IMR-90 (cell line): ENCODE measurements at regions not wholly inside any gene's neighbourhood (a gene's known extent, or its start where the extent isn't known, plus 50 kb on each side); places are given as distances from the start of the nearest gene placed in this dataset.

ENCODE experiments used
- ATAC-seq: fragments of 200-7000 bp; cut with Tn5 transposase; 2 replicates; pipeline ENCODE4 v1.9.1; 2020; ENCODE audit warnings: low read depth, mild to moderate bottlenecking, moderate library complexity
- BruUV-seq: library from RNA; stranded (reverse); fragments of 400-500 nt; replicated peaks from 2 replicates; lab custom pipeline; 2021; lab: Mats Ljungman, UMichigan
- CTCF ChIA-PET: fragments of 300-600 bp; formaldehyde crosslinking; extraction: SDS; loops from one replicate; lab custom pipeline; 2021; ENCODE audit warnings: antibody characterized with exemption; lab: Yijun Ruan, JAX
- POLR2A ChIA-PET: fragments of 300-600 bp; sonication (Branson Sonifier 250); formaldehyde crosslinking; loops from one replicate; lab custom pipeline; 2022; ENCODE audit warnings: antibody characterized with exemption; ENCODE audit not compliant: unreplicated experiment; lab: Charles Lee
- DNase-seq: peaks from one replicate; pipeline ENCODE4 v3.0.0; 2013
- H2AFZ ChIP-seq: replicated peaks from 2 replicates; pipeline ENCODE3; 2013; ENCODE audit warnings: low read length, mild to moderate bottlenecking; ENCODE audit not compliant: poor library complexity
- H2AK5ac ChIP-seq: 2 replicates; pipeline ENCODE4 v1.6.1; 2013; ENCODE audit warnings: low read depth, low read length, inconsistent platforms
- H2AK9ac ChIP-seq: replicated peaks from 2 replicates; pipeline ENCODE3; 2013; ENCODE audit warnings: mild to moderate bottlenecking, low read depth, low read length, moderate library complexity; ENCODE audit not compliant: poor library complexity
- H2BK120ac ChIP-seq: 2 replicates; pipeline ENCODE4 v1.6.1; 2013; ENCODE audit warnings: low read depth, low read length, inconsistent platforms
- H2BK15ac ChIP-seq: 3 replicates; pipeline ENCODE4 v1.6.1; 2013; ENCODE audit warnings: low read depth, low read length, inconsistent platforms
- H2BK20ac ChIP-seq: 2 replicates; pipeline ENCODE4 v1.6.1; 2013; ENCODE audit warnings: low read depth, mild to moderate bottlenecking, inconsistent platforms, low read length, moderate library complexity
- H2BK5ac ChIP-seq: 2 replicates; pipeline ENCODE4 v1.6.1; 2013; ENCODE audit warnings: mild to moderate bottlenecking, low read depth, low read length, inconsistent platforms; ENCODE audit not compliant: poor library complexity, severe bottlenecking
- H3K14ac ChIP-seq: replicated peaks from 2 replicates; pipeline ENCODE4 v1.6.1; 2013; ENCODE audit warnings: low read depth, low read length, inconsistent platforms
- H3K18ac ChIP-seq: 2 replicates; pipeline ENCODE4 v1.6.1; 2013; ENCODE audit warnings: low read depth, low read length, control low read depth
- H3K23ac ChIP-seq: 2 replicates; pipeline ENCODE4 v1.6.1; 2013; ENCODE audit warnings: low read depth, low read length, inconsistent platforms
- H3K27ac ChIP-seq: 2 replicates; pipeline ENCODE4 v1.5.1; 2013; ENCODE audit warnings: mild to moderate bottlenecking, control low read depth, low read length; ENCODE audit not compliant: insufficient read depth
- H3K27me3 ChIP-seq: 2 replicates; pipeline ENCODE4 v1.6.1; 2013; ENCODE audit warnings: low read length; ENCODE audit not compliant: control insufficient read depth, insufficient read depth
- H3K36me3 ChIP-seq: 2 replicates; pipeline ENCODE4 v1.6.1; 2013; ENCODE audit warnings: low read length, mixed read lengths; ENCODE audit not compliant: control insufficient read depth, insufficient read depth
- H3K4ac ChIP-seq: 2 replicates; pipeline ENCODE4 v1.6.1; 2013; ENCODE audit warnings: low read depth, low read length, inconsistent platforms
- H3K4me1 ChIP-seq: 2 replicates; pipeline ENCODE4 v1.6.1; 2013; ENCODE audit warnings: low read length, mixed read lengths; ENCODE audit not compliant: control insufficient read depth, insufficient read depth
- H3K4me2 ChIP-seq: 2 replicates; pipeline ENCODE4 v1.6.1; 2013; ENCODE audit warnings: low read depth, mild to moderate bottlenecking, control low read depth, low read length, moderate library complexity
- H3K4me3 ChIP-seq: 2 replicates; pipeline ENCODE4 v1.5.1; 2013; ENCODE audit warnings: low read depth, mild to moderate bottlenecking, control low read depth, low read length, moderate library complexity; ENCODE audit not compliant: insufficient read depth
- H3K56ac ChIP-seq: 2 replicates; pipeline ENCODE4 v1.6.1; 2013; ENCODE audit warnings: low read length, inconsistent platforms; ENCODE audit not compliant: insufficient read depth; ENCODE audit errors: extremely low read depth
- H3K79me1 ChIP-seq, 2 experiments: 2 replicates each; pipeline ENCODE4 v1.6.1; 2013; ENCODE audit warnings: low read length in 2 of 2, inconsistent platforms in 1 of 2, low read depth in 1 of 2
- H3K9ac ChIP-seq: 2 replicates; pipeline ENCODE4 v1.6.1; 2013; ENCODE audit warnings: low read depth, low read length, control low read depth
- H3K9me1 ChIP-seq: 2 replicates; pipeline ENCODE4 v1.6.1; 2013; ENCODE audit warnings: low read length, inconsistent platforms; ENCODE audit not compliant: insufficient read depth
- H3K9me3 ChIP-seq: 2 replicates; pipeline ENCODE4 v1.6.1; 2013; ENCODE audit warnings: low read length; ENCODE audit not compliant: control insufficient read depth, insufficient read depth
- H4K20me1 ChIP-seq: 2 replicates; pipeline ENCODE4 v1.6.1; 2013; ENCODE audit warnings: low read length, inconsistent platforms; ENCODE audit not compliant: insufficient read depth
- H4K5ac ChIP-seq: 2 replicates; pipeline ENCODE4 v1.6.1; 2013; ENCODE audit warnings: mild to moderate bottlenecking, low read depth, low read length, control low read depth
- H4K8ac ChIP-seq, 2 experiments: 2 replicates each; pipeline ENCODE4 v1.6.1; 2013; ENCODE audit warnings: low read depth in 2 of 2, low read length in 2 of 2, control low read depth in 1 of 2, inconsistent platforms in 1 of 2
- H4K91ac ChIP-seq: 2 replicates; pipeline ENCODE4 v1.6.1; 2013; ENCODE audit warnings: low read depth, low read length, inconsistent platforms; ENCODE audit not compliant: insufficient read depth
- BHLHE40 ChIP-seq: fragments of 150-350 bp; IDR thresholded peaks from 2 replicates; pipeline ENCODE4 v1.6.1; 2016; ENCODE audit warnings: mild to moderate bottlenecking, low read depth, low read length
- CEBPB ChIP-seq: IDR thresholded peaks from 2 replicates; pipeline ENCODE4 v1.6.1; 2012; ENCODE audit warnings: low read depth, low read length, improper control_type of control experiment
- CHD1 ChIP-seq: IDR thresholded peaks from 2 replicates; pipeline ENCODE4 v1.6.1; 2012; ENCODE audit warnings: low read depth, low read length, improper control_type of control experiment
- CTCF ChIP-seq: conservative IDR thresholded peaks from 2 replicates; pipeline ENCODE4 v1.5.1; 2012; ENCODE audit warnings: mild to moderate bottlenecking, low read depth, low read length, improper control_type of control experiment
- ELK1 ChIP-seq: fragments of 150-350 bp; IDR thresholded peaks from 2 replicates; pipeline ENCODE4 v1.6.1; 2016; ENCODE audit warnings: low read depth, mild to moderate bottlenecking, low read length, moderate library complexity, borderline replicate concordance
- FOS ChIP-seq: fragments of 150-350 bp; IDR thresholded peaks from 2 replicates; pipeline ENCODE4 v1.6.1; 2016; ENCODE audit warnings: low read depth, low read length
- MAFK ChIP-seq: IDR thresholded peaks from 2 replicates; pipeline ENCODE4 v1.6.1; 2012; ENCODE audit warnings: low read depth, low read length, improper control_type of control experiment
- MAZ ChIP-seq: IDR thresholded peaks from 2 replicates; pipeline ENCODE4 v1.6.1; 2012; ENCODE audit warnings: low read depth, mild to moderate bottlenecking, low read length, improper control_type of control experiment, moderate library complexity, borderline replicate concordance
- MXI1 ChIP-seq: IDR thresholded peaks from 2 replicates; pipeline ENCODE4 v1.6.1; 2012; ENCODE audit warnings: low read depth, mild to moderate bottlenecking, low read length, moderate library complexity, borderline replicate concordance
- NFE2L2 ChIP-seq: fragments of 150-350 bp; IDR thresholded peaks from 2 replicates; pipeline ENCODE4 v1.6.1; 2016; ENCODE audit warnings: low read depth, mild to moderate bottlenecking, low read length
- POLR2A ChIP-seq: IDR thresholded peaks from 2 replicates; pipeline ENCODE4 v1.6.1; 2012; ENCODE audit warnings: mild to moderate bottlenecking, low read depth, low read length
- RAD21 ChIP-seq: IDR thresholded peaks from 2 replicates; pipeline ENCODE4 v1.6.1; 2012; ENCODE audit warnings: low read length, improper control_type of control experiment
- RCOR1 ChIP-seq: IDR thresholded peaks from 2 replicates; pipeline ENCODE4 v1.6.1; 2012; ENCODE audit warnings: mild to moderate bottlenecking, low read length, improper control_type of control experiment; ENCODE audit not compliant: insufficient replicate concordance
- RFX5 ChIP-seq: IDR thresholded peaks from 2 replicates; pipeline ENCODE4 v1.8.0; 2012; ENCODE audit warnings: low read depth, mild to moderate bottlenecking, low read length, moderate library complexity
- SMC3 ChIP-seq: fragments of 150-350 bp; IDR thresholded peaks from 2 replicates; pipeline ENCODE4 v1.6.1; 2016; ENCODE audit warnings: low read depth, mild to moderate bottlenecking, antibody characterized with exemption, low read length, moderate library complexity
- USF2 ChIP-seq: fragments of 150-350 bp; IDR thresholded peaks from 2 replicates; pipeline ENCODE4 v1.6.1; 2017; ENCODE audit warnings: mild to moderate bottlenecking, antibody characterized with exemption, low read length, low read depth
- WGBS, 2 experiments: methylation state at CpG; one replicate each; pipeline versions ENCODE4 v1.1.5 to v1.1.7; 2013; ENCODE audit warnings: missing lambda C conversion rate in 2 of 2; ENCODE audit not compliant: insufficient read length in 1 of 2; ENCODE audit errors: extremely low coverage in 2 of 2; 5-methylcytosine and 5-hydroxymethylcytosine counted together
- dilution Hi-C: fragments of 300-500 bp; cut with HindIII; formaldehyde crosslinking; loops from one replicate; pipeline ENCODE4 v1.14.3; 2018; ENCODE audit warnings: low sequenced_read_pairs; ENCODE audit not compliant: unreplicated experiment
- in situ Hi-C: fragments of 300-500 bp; cut with MboI; formaldehyde crosslinking; loops from 3 replicates; pipeline ENCODE4 v1.14.3; 2019; ENCODE audit warnings: low sequenced_read_pairs, inconsistent platforms, mixed read lengths
- intact Hi-C: fragments of 100-400 bp; cut with micrococcal nuclease; formaldehyde crosslinking; loops from 2 replicates; pipeline ENCODE4 v1.10.0; 2022

GRCh38 chr14:34044666-34045306 lies 93.9 kb upstream of the EGLN3 start:
- H3K9ac ChIP-seq: no peak overlapping the region
- BruUV-seq: no TSS peak
- no peak for ATAC-seq
- H3K9me1 ChIP-seq: no peaks in the 10 kb centered on the region
- H3K79me1 ChIP-seq: no peaks in the 10 kb centered on the region
- no peak for DNase-seq
- TF ChIP-seq POLR2A (no peak), NFE2L2 (no peak), MAFK (no peak), MAZ (no peak), ELK1 (no peak), USF2 (no peak), RAD21 (no peak), MXI1 (no peak), SMC3 (no peak), RFX5 (no peak), FOS (no peak), CEBPB (no peak), RCOR1 (no peak), BHLHE40 (no peak), CTCF (no peak), CHD1 (no peak)
- intact Hi-C loops: no loop called here
- no peak overlapping the region for H3K4ac ChIP-seq
- no peak overlapping the region for H2BK120ac ChIP-seq
- no peak overlapping the region for H2BK15ac ChIP-seq
- H2AFZ ChIP-seq: no peak overlapping the region
- no peak overlapping the region for H4K8ac ChIP-seq
- no peak overlapping the region for H4K5ac ChIP-seq
- no peak overlapping the region for H3K56ac ChIP-seq
- ChIA-PET CTCF (no interaction called here), POLR2A (no interaction called here)
- WGBS, 2 experiments: no CpG with 5 or more reads among the region's 9 CpGs
- no peak overlapping the region for H3K27ac ChIP-seq
- H4K20me1 ChIP-seq: no peaks in the 10 kb centered on the region
- no peak overlapping the region for H3K4me2 ChIP-seq
- H3K14ac ChIP-seq: no peak overlapping the region
- no peak overlapping the region for H2AK5ac ChIP-seq
- no peak overlapping the region for H4K91ac ChIP-seq
- in situ Hi-C loops: no loop called here
- H3K9me3 ChIP-seq: no peaks in the 10 kb centered on the region
- no peaks in the 10 kb centered on the region; the same call in 1 of the 2 replicates for H3K27me3 ChIP-seq
- no peaks in the 10 kb centered on the region for H3K36me3 ChIP-seq
- dilution Hi-C loops: no loop called here
- H2BK5ac ChIP-seq: no peak overlapping the region
- H3K23ac ChIP-seq: no peak overlapping the region
- H3K18ac ChIP-seq: no peak overlapping the region
- no peak overlapping the region for H2AK9ac ChIP-seq
- H2BK20ac ChIP-seq: no peak overlapping the region
- no peak overlapping the region for H3K4me3 ChIP-seq
- H3K4me1 ChIP-seq: no peaks in the 10 kb centered on the region
